Caco-2 (cell line): ENCODE measurements at regions not wholly inside any gene's neighbourhood (a gene's known extent, or its start where the extent isn't known, plus 50 kb on each side); places are given as distances from the start of the nearest gene placed in this dataset.
A peak's percentile ranks its signal among the peaks of the same experiment; 100 is the strongest.

ENCODE experiments used
- BruUV-seq: library from RNA; stranded (reverse); fragments of 400-500 nt; replicated peaks from 2 replicates; lab custom pipeline; 2021; lab: Mats Ljungman, UMichigan
- CTCF ChIA-PET: fragments of 300-600 bp; sonication (Branson Sonifier 250); formaldehyde crosslinking; loops from one replicate; lab custom pipeline; 2022; ENCODE audit warnings: antibody characterized with exemption; lab: Charles Lee
- POLR2A ChIA-PET: fragments of 300-600 bp; sonication (Branson Sonifier 250); formaldehyde crosslinking; loops from one replicate; lab custom pipeline; 2022; ENCODE audit warnings: antibody characterized with exemption; lab: Charles Lee
- DNase-seq, 2 experiments: peaks; one replicate each; pipeline versions ENCODE4 v3.0.0 to v3.0.0-alpha.2; 2020 to 2022
- H3K27me3 ChIP-seq: replicated peaks from 2 replicates; pipeline ENCODE4 v1.6.0; 2011; ENCODE audit warnings: low read length; ENCODE audit not compliant: control insufficient read depth, insufficient read depth
- H3K36me3 ChIP-seq: 2 replicates; pipeline ENCODE4 v1.5.1; 2011; ENCODE audit warnings: low read length; ENCODE audit not compliant: control insufficient read depth, insufficient read depth
- H3K4me1 ChIP-seq: fragments of 250-450 bp; sonication (Bioruptor Pico); 2 replicates; pipeline ENCODE4 v1.5.1; 2020; ENCODE audit warnings: mild to moderate bottlenecking
- H3K4me3 ChIP-seq: 2 replicates; pipeline ENCODE4 v1.5.1; 2011; ENCODE audit warnings: low read depth, mild to moderate bottlenecking, control low read depth, low read length
- H3K9me3 ChIP-seq: fragments of 250-450 bp; sonication (Bioruptor Pico); 2 replicates; pipeline ENCODE4 v1.5.1; 2020; ENCODE audit warnings: mild to moderate bottlenecking, moderate library complexity
- H3K27ac Mint-ChIP-seq: one replicate; pipeline ENCODE4 v1.8.0; 2022; ENCODE audit warnings: mixed read lengths; ENCODE audit not compliant: unreplicated experiment
- H3K27me3 Mint-ChIP-seq: one replicate; pipeline ENCODE4 v1.8.0; 2022; ENCODE audit warnings: mixed read lengths; ENCODE audit not compliant: insufficient read depth, unreplicated experiment
- H3K36me3 Mint-ChIP-seq: one replicate; pipeline ENCODE4 v1.8.0; 2022; ENCODE audit warnings: mild to moderate bottlenecking, mixed read lengths; ENCODE audit not compliant: insufficient read depth, unreplicated experiment
- H3K4me1 Mint-ChIP-seq: one replicate; pipeline ENCODE4 v1.8.0; 2022; ENCODE audit warnings: low read depth, mixed read lengths; ENCODE audit not compliant: unreplicated experiment
- H3K4me3 Mint-ChIP-seq: one replicate; pipeline ENCODE4 v1.8.0; 2022; ENCODE audit warnings: mild to moderate bottlenecking, moderate library complexity, mixed read lengths; ENCODE audit not compliant: unreplicated experiment
- H3K9me3 Mint-ChIP-seq: one replicate; pipeline ENCODE4 v1.8.0; 2022; ENCODE audit warnings: mixed read lengths; ENCODE audit not compliant: unreplicated experiment
- CTCF ChIP-seq, 2 experiments: fragments of 200-600 bp in 1 of 2; IDR thresholded peaks; 1 replicate in 1 of 2; 2 replicates in 1 of 2; pipeline versions ENCODE4 v1.5.1 to v1.8.0; 2011 to 2022; ENCODE audit warnings: antibody characterized with exemption in 1 of 2, control low read depth in 1 of 2, inconsistent platforms in 1 of 2, low read depth in 1 of 2, low read length in 1 of 2, mild to moderate bottlenecking in 1 of 2, moderate library complexity in 1 of 2; ENCODE audit not compliant: insufficient read depth in 1 of 2, severe bottlenecking in 1 of 2, unreplicated experiment in 1 of 2
- intact Hi-C: fragments of 100-400 bp; cut with micrococcal nuclease; formaldehyde crosslinking; loops from one replicate; pipeline ENCODE4 v1.10.0; 2022; ENCODE audit not compliant: unreplicated experiment

GRCh38 chr5:164921722-164922121 is 1416.3 kb downstream of the MAT2B start:
- Mint-ChIP-seq H3K27ac (no peak overlapping the region), H3K9me3 (peaks cover 32% of the 10 kb centered on the region), H3K4me3 (no peak overlapping the region), H3K27me3 (no peaks in the 10 kb centered on the region), H3K4me1 (no peaks in the 10 kb centered on the region), H3K36me3 (no peaks in the 10 kb centered on the region)
- POLR2A ChIA-PET: no interaction called here
- DNase-seq: no peak
- Histone ChIP-seq H3K9me3 (0 out of 2 replicates have a peak, but pooled peaks cover 3% of the 10 kb centered on the region), H3K4me3 (no peak overlapping the region), H3K27me3 (no peaks in the 10 kb centered on the region), H3K36me3 (no peaks in the 10 kb centered on the region), H3K4me1 (no peaks in the 10 kb centered on the region)
- CTCF ChIA-PET: no interaction called here
- TF ChIP-seq CTCF (IDR thresholded peaks at IDR 0.05; ENCODE audit: insufficient read depth in 1 of 2, low read depth in 1 of 2, low read length in 1 of 2, severe bottlenecking in 1 of 2, unreplicated experiment in 1 of 2): no peak
- intact Hi-C loops: no loop called here
- no TSS peak for BruUV-seq

GRCh38 chr5:164934039-164934438 is 1428.6 kb downstream of the MAT2B start:
- POLR2A ChIA-PET: no interaction called here
- Histone ChIP-seq H3K4me3 (no peak overlapping the region), H3K36me3 (no peaks in the 10 kb centered on the region), H3K9me3 (no peaks in the 10 kb centered on the region), H3K27me3 (no peaks in the 10 kb centered on the region), H3K4me1 (no peaks in the 10 kb centered on the region)
- H3K9me3 Mint-ChIP-seq: peaks cover 38% of the 10 kb centered on the region
- no peak for TF ChIP-seq CTCF (IDR thresholded peaks at IDR 0.05; ENCODE audit: insufficient read depth in 1 of 2, low read depth in 1 of 2, low read length in 1 of 2, severe bottlenecking in 1 of 2, unreplicated experiment in 1 of 2)
- H3K4me1 Mint-ChIP-seq: no peaks in the 10 kb centered on the region
- CTCF ChIA-PET: no interaction called here
- intact Hi-C loops: no loop called here
- H3K27ac Mint-ChIP-seq: no peak overlapping the region
- no peaks in the 10 kb centered on the region for H3K27me3 Mint-ChIP-seq
- H3K4me3 Mint-ChIP-seq: no peak overlapping the region
- BruUV-seq: no TSS peak
- DNase-seq: peak in 1 of 2 experiments; percentile 32
- H3K36me3 Mint-ChIP-seq: no peaks in the 10 kb centered on the region

GRCh38 chr5:164934561-164934960 is 1429.1 kb downstream of the MAT2B start:
- H3K4me3 Mint-ChIP-seq: no peak overlapping the region
- H3K9me3 Mint-ChIP-seq: peaks cover 38% of the 10 kb centered on the region
- no peaks in the 10 kb centered on the region for H3K4me1 Mint-ChIP-seq
- H3K4me3 ChIP-seq: no peak overlapping the region
- DNase-seq: no peak
- intact Hi-C loops: no loop called here
- H3K36me3 Mint-ChIP-seq: no peaks in the 10 kb centered on the region
- no peaks in the 10 kb centered on the region for H3K27me3 ChIP-seq
- ChIA-PET CTCF (no interaction called here), POLR2A (no interaction called here)
- no TSS peak for BruUV-seq
- no peak for TF ChIP-seq CTCF (IDR thresholded peaks at IDR 0.05; ENCODE audit: insufficient read depth in 1 of 2, low read depth in 1 of 2, low read length in 1 of 2, severe bottlenecking in 1 of 2, unreplicated experiment in 1 of 2)
- H3K9me3 ChIP-seq: no peaks in the 10 kb centered on the region
- no peaks in the 10 kb centered on the region for H3K27me3 Mint-ChIP-seq
- H3K4me1 ChIP-seq: no peaks in the 10 kb centered on the region
- no peak overlapping the region for H3K27ac Mint-ChIP-seq
- no peaks in the 10 kb centered on the region for H3K36me3 ChIP-seq
